Fibroblast of lung (primary cell): ENCODE measurements at regions not wholly inside any gene's neighbourhood (a gene's known extent, or its start where the extent isn't known, plus 50 kb on each side); places are given as distances from the start of the nearest gene placed in this dataset.

ENCODE experiments used
- CTCF ChIP-seq, 2 donors: IDR thresholded peaks in 1 of 2; conservative IDR thresholded peaks in 1 of 2; 1 replicate in 1 of 2; 2 replicates in 1 of 2; pipeline ENCODE4 v1.5.1; 2011 to 2012; ENCODE audit warnings: low read length in 2 of 2, control low read depth in 1 of 2, inconsistent platforms in 1 of 2, low read depth in 1 of 2, mild to moderate bottlenecking in 1 of 2
- EZH2 ChIP-seq: IDR thresholded peaks from 2 replicates; pipeline ENCODE4 v1.5.1; 2012; ENCODE audit warnings: low read length, control low read depth, mild to moderate bottlenecking; ENCODE audit errors: missing control alignments

GRCh38 chr4:177975315-177975987, 533.2 kb upstream of the AGA start:
- TF ChIP-seq CTCF (conservative IDR thresholded peaks at IDR 0.05 in 1 of 2, IDR thresholded peaks at IDR 0.05 in 1 of 2; ENCODE audit: low read depth in 1 of 2, low read length in 2 of 2) (no peak), EZH2 (no peak)
